ENCODE measurements at regions not wholly inside any gene's neighbourhood (a gene's known extent, or its start where the extent isn't known, plus 50 kb on each side); places are given as distances from the start of the nearest gene placed in this dataset.
"Not testable (repeated sequence)": the region's sequence is repeated elsewhere in the genome, so short reads cannot be mapped to it uniquely, and the experiment has no call there.

DNA sequence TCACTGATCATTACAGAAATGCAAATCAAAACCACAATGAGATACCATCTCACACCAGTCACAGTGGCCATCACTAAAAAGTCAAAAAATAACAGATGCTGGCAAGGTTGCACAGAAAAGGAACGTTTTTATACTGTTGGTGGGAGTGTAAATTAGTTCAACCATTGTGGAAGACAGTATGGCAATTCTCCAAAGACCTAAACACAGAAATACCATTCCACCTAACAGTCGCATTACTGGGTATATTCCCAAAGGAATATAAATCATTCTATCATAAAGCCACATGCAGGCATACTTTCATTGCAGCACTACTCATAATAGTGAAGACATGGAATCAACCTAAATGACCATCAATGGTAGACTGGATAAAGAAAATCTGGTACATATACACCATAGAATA is 83.2 kb upstream of the ARID5B start:
- H3K4me1 ChIP-seq (ENCODE audit: control insufficient read depth in 2 of 2, insufficient read depth in 2 of 2, low read length in 2 of 2); DNase-seq; H3K27ac Mint-ChIP-seq; CTCF ChIA-PET; H3K4me3 Mint-ChIP-seq; H3K9me3 ChIP-seq (ENCODE audit: control insufficient read depth in 2 of 3, low read length in 3 of 3); H3K27me3 ChIP-seq (ENCODE audit: control insufficient read depth in 2 of 2, insufficient read depth in 2 of 2, low read length in 2 of 2); H3K4me1 Mint-ChIP-seq; H3K27ac ChIP-seq (ENCODE audit: low read depth, low read length); H3K4me3 ChIP-seq (ENCODE audit: low read length); ATAC-seq; H3K36me3 Mint-ChIP-seq; H3K36me3 ChIP-seq (ENCODE audit: control insufficient read depth in 2 of 3, insufficient read depth in 3 of 3, low read length in 3 of 3); H3K27me3 Mint-ChIP-seq; H3K9me3 Mint-ChIP-seq: not testable (repeated sequence)
- intact Hi-C loops (cut with micrococcal nuclease) = loop anchor here in 1 of 2 donors (5.0 kb wide), 1 partner anchor 1001 kb away; no protein-coding TSS in a partner anchor
- POLR2A ChIA-PET = interaction anchor here (1.6 kb wide), 1 partner anchor 67 kb away, joined by 3 read pairs; no protein-coding TSS in a partner anchor

DNA sequence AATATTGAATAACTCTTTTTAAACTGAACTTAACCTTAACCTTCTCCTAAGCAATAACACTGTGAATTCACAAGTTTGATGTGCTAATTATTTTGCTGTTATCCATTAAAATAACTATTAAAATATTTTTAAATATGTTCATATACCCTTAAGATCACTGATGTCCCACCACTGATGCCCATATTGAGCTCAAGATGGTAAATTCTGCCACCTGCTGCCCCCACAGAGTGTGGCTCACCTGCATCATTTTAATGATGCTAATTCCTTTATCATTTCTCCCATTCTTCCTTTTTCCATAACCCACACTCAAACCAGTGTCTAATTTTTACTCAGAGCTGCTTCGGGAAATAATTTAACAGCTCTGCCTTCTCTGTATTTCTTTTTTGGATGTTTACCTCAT is 82.3 kb upstream of the ARID5B start:
- no peak for DNase-seq
- Histone ChIP-seq H3K4me1 (ENCODE audit: control insufficient read depth in 2 of 2, insufficient read depth in 2 of 2, low read length in 2 of 2) (no peaks in the 10 kb centered on the region), H3K27me3 (ENCODE audit: control insufficient read depth in 2 of 2, insufficient read depth in 2 of 2, low read length in 2 of 2) (no peaks in the 10 kb centered on the region), H3K4me3 (ENCODE audit: low read length) (no peak overlapping the region), H3K36me3 (ENCODE audit: control insufficient read depth in 2 of 3, insufficient read depth in 3 of 3, low read length in 3 of 3) (no peaks in the 10 kb centered on the region), H3K9me3 (ENCODE audit: control insufficient read depth in 2 of 3, low read length in 3 of 3) (no peaks in the 10 kb centered on the region), H3K27ac (ENCODE audit: low read depth, low read length) (no peak overlapping the region)
- ChIA-PET CTCF (interaction anchor here (0.6 to 1.5 kb wide), 3 partner anchors 68 to 70 kb away, joined by 3 to 8 read pairs (median 4); no protein-coding TSS in a partner anchor), POLR2A (interaction anchor here (1.6 kb wide), 1 partner anchor 68 kb away, joined by 3 read pairs; no protein-coding TSS in a partner anchor)
- Mint-ChIP-seq H3K9me3 (peaks cover 0 to 2% (median 0%) of the 10 kb centered on the region in 11 donors), H3K27me3 (no peaks in the 10 kb centered on the region), H3K4me3 (no peak overlapping the region), H3K36me3 (peaks cover 0 to 2% (median 0%) of the 10 kb centered on the region in 5 donors), H3K4me1 (no peaks in the 10 kb centered on the region), H3K27ac (no peak overlapping the region)
- ATAC-seq = no peak
- intact Hi-C loops (cut with micrococcal nuclease) = loop anchor here in 1 of 2 donors (1.0 to 5.0 kb wide), 2 partner anchors 68 to 1002 kb away; no protein-coding TSS in a partner anchor

GRCh38 chr10:61821153-61821552 is 80.3 kb upstream of the ARID5B start:
- Mint-ChIP-seq H3K4me3 (no peak overlapping the region), H3K9me3 (peaks cover 0 to 2% (median 0%) of the 10 kb centered on the region in 11 donors), H3K36me3 (peaks cover 0 to 2% (median 0%) of the 10 kb centered on the region in 5 donors), H3K4me1 (peaks cover 0 to 2% (median 0%) of the 10 kb centered on the region in 7 donors), H3K27me3 (no peaks in the 10 kb centered on the region), H3K27ac (no peak overlapping the region)
- no peaks in the 10 kb centered on the region for H3K4me1 ChIP-seq (ENCODE audit: control insufficient read depth in 2 of 2, insufficient read depth in 2 of 2, low read length in 2 of 2)
- no peak overlapping the region for H3K27ac ChIP-seq (ENCODE audit: low read depth, low read length)
- no peaks in the 10 kb centered on the region for H3K27me3 ChIP-seq (ENCODE audit: control insufficient read depth in 2 of 2, insufficient read depth in 2 of 2, low read length in 2 of 2)
- CTCF ChIA-PET = no interaction called here
- ATAC-seq = no peak
- no peaks in the 10 kb centered on the region for H3K36me3 ChIP-seq (ENCODE audit: control insufficient read depth in 2 of 3, insufficient read depth in 3 of 3, low read length in 3 of 3)
- intact Hi-C loops (cut with micrococcal nuclease) = no loop called here
- POLR2A ChIA-PET = no interaction called here
- H3K4me3 ChIP-seq (ENCODE audit: low read length) = no peak overlapping the region
- no peak for DNase-seq
- H3K9me3 ChIP-seq (ENCODE audit: control insufficient read depth in 2 of 3, low read length in 3 of 3) = no peaks in the 10 kb centered on the region

- CTCF ChIA-PET = no interaction called here
- Mint-ChIP-seq H3K4me1 (peaks cover 0 to 2% (median 0%) of the 10 kb centered on the region in 7 donors), H3K27ac (no peak overlapping the region), H3K9me3 (peaks cover 0 to 2% (median 0%) of the 10 kb centered on the region in 11 donors), H3K36me3 (peaks cover 0 to 2% (median 0%) of the 10 kb centered on the region in 5 donors), H3K27me3 (no peaks in the 10 kb centered on the region), H3K4me3 (no peak overlapping the region)
- no peaks in the 10 kb centered on the region for H3K9me3 ChIP-seq (ENCODE audit: control insufficient read depth in 2 of 3, low read length in 3 of 3)
- intact Hi-C loops (cut with micrococcal nuclease) = no loop called here
- H3K4me1 ChIP-seq (ENCODE audit: control insufficient read depth in 2 of 2, insufficient read depth in 2 of 2, low read length in 2 of 2) = no peaks in the 10 kb centered on the region
- no peak overlapping the region for H3K27ac ChIP-seq (ENCODE audit: low read depth, low read length)
- H3K27me3 ChIP-seq (ENCODE audit: control insufficient read depth in 2 of 2, insufficient read depth in 2 of 2, low read length in 2 of 2) = no peaks in the 10 kb centered on the region
- POLR2A ChIA-PET = interaction anchor here (0.6 kb wide), 1 partner anchor 14 kb away, joined by 4 read pairs; no protein-coding TSS in a partner anchor
- H3K4me3 ChIP-seq (ENCODE audit: low read length) = no peak overlapping the region
- no peak for DNase-seq
- ATAC-seq = no peak
- H3K36me3 ChIP-seq (ENCODE audit: control insufficient read depth in 2 of 3, insufficient read depth in 3 of 3, low read length in 3 of 3) = no peaks in the 10 kb centered on the region
These were observed 79.8 kb upstream of the ARID5B start for GRCh38 chr10:61821693-61822092.

GRCh38 chr10:61822096-61822495 is 79.4 kb upstream of the ARID5B start:
- H3K4me1 ChIP-seq (ENCODE audit: control insufficient read depth in 2 of 2, insufficient read depth in 2 of 2, low read length in 2 of 2) = no peaks in the 10 kb centered on the region
- H3K4me3 ChIP-seq (ENCODE audit: low read length) = no peak overlapping the region
- DNase-seq (no peak), ATAC-seq (no peak)
- no peak overlapping the region for H3K27ac ChIP-seq (ENCODE audit: low read depth, low read length)
- H3K36me3 Mint-ChIP-seq = peaks cover 0 to 2% (median 0%) of the 10 kb centered on the region in 5 donors
- POLR2A ChIA-PET = interaction anchor here (0.6 kb wide), 1 partner anchor 14 kb away, joined by 4 read pairs; no protein-coding TSS in a partner anchor
- peaks cover 0 to 2% (median 0%) of the 10 kb centered on the region in 7 donors for H3K4me1 Mint-ChIP-seq
- H3K36me3 ChIP-seq (ENCODE audit: control insufficient read depth in 2 of 3, insufficient read depth in 3 of 3, low read length in 3 of 3) = no peaks in the 10 kb centered on the region
- intact Hi-C loops (cut with micrococcal nuclease) = no loop called here
- H3K9me3 Mint-ChIP-seq = peaks cover 0 to 2% (median 0%) of the 10 kb centered on the region in 11 donors
- no peak overlapping the region for H3K27ac Mint-ChIP-seq
- no peaks in the 10 kb centered on the region for H3K9me3 ChIP-seq (ENCODE audit: control insufficient read depth in 2 of 3, low read length in 3 of 3)
- H3K27me3 Mint-ChIP-seq = no peaks in the 10 kb centered on the region
- no peaks in the 10 kb centered on the region for H3K27me3 ChIP-seq (ENCODE audit: control insufficient read depth in 2 of 2, insufficient read depth in 2 of 2, low read length in 2 of 2)
- CTCF ChIA-PET = no interaction called here
- no peak overlapping the region for H3K4me3 Mint-ChIP-seq

DNA sequence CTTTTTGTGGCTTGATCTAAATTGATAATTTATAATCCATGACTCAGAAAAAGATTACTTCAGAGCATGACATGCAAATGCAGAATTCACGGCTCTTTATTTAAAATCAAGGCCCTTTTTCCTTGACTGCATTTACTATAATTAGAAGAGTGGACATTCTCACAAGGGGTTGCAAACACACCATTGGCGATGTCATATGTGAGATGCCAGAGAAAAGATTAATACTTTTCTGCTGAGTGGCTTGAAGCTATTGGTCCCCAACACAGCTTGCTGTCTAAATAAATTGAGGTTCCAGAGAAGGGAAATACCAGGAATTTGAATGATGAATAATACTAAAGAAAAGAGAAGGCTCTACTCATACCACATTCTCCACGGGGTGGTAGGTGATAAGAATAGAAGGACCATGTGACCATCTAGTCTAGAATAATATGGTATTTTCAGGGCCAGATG is 78.7 kb upstream of the ARID5B start:
- peaks cover 0 to 2% (median 0%) of the 10 kb centered on the region in 11 donors for H3K9me3 Mint-ChIP-seq
- ChIA-PET CTCF (no interaction called here), POLR2A (no interaction called here)
- Histone ChIP-seq H3K27me3 (ENCODE audit: control insufficient read depth in 2 of 2, insufficient read depth in 2 of 2, low read length in 2 of 2) (no peaks in the 10 kb centered on the region), H3K9me3 (ENCODE audit: control insufficient read depth in 2 of 3, low read length in 3 of 3) (no peaks in the 10 kb centered on the region), H3K27ac (ENCODE audit: low read depth, low read length) (no peak overlapping the region), H3K4me3 (ENCODE audit: low read length) (no peak overlapping the region), H3K36me3 (ENCODE audit: control insufficient read depth in 2 of 3, insufficient read depth in 3 of 3, low read length in 3 of 3) (no peaks in the 10 kb centered on the region), H3K4me1 (ENCODE audit: control insufficient read depth in 2 of 2, insufficient read depth in 2 of 2, low read length in 2 of 2) (no peaks in the 10 kb centered on the region)
- H3K4me3 Mint-ChIP-seq = no peak overlapping the region
- ATAC-seq (no peak), DNase-seq (no peak)
- H3K27ac Mint-ChIP-seq = no peak overlapping the region
- H3K36me3 Mint-ChIP-seq = peaks cover 0 to 2% (median 0%) of the 10 kb centered on the region in 5 donors
- intact Hi-C loops (cut with micrococcal nuclease) = no loop called here
- H3K4me1 Mint-ChIP-seq = peaks cover 0 to 2% (median 0%) of the 10 kb centered on the region in 7 donors
- no peaks in the 10 kb centered on the region for H3K27me3 Mint-ChIP-seq

- Mint-ChIP-seq H3K27me3 (no peaks in the 10 kb centered on the region), H3K4me1 (peaks cover 0 to 2% (median 0%) of the 10 kb centered on the region in 7 donors), H3K36me3 (peaks cover 0 to 2% (median 0%) of the 10 kb centered on the region in 5 donors), H3K4me3 (no peak overlapping the region), H3K27ac (no peak overlapping the region), H3K9me3 (peaks cover 0 to 2% (median 0%) of the 10 kb centered on the region in 11 donors)
- H3K36me3 ChIP-seq (ENCODE audit: control insufficient read depth in 2 of 3, insufficient read depth in 3 of 3, low read length in 3 of 3) = no peaks in the 10 kb centered on the region
- no peak overlapping the region for H3K4me3 ChIP-seq (ENCODE audit: low read length)
- no peaks in the 10 kb centered on the region for H3K4me1 ChIP-seq (ENCODE audit: control insufficient read depth in 2 of 2, insufficient read depth in 2 of 2, low read length in 2 of 2)
- ChIA-PET POLR2A (no interaction called here), CTCF (no interaction called here)
- no peak for DNase-seq
- H3K9me3 ChIP-seq (ENCODE audit: control insufficient read depth in 2 of 3, low read length in 3 of 3) = no peaks in the 10 kb centered on the region
- H3K27ac ChIP-seq (ENCODE audit: low read depth, low read length) = no peak overlapping the region
- no peak for ATAC-seq
- intact Hi-C loops (cut with micrococcal nuclease) = no loop called here
- H3K27me3 ChIP-seq (ENCODE audit: control insufficient read depth in 2 of 2, insufficient read depth in 2 of 2, low read length in 2 of 2) = no peaks in the 10 kb centered on the region
These were observed 76.5 kb upstream of the ARID5B start for GRCh38 chr10:61825001-61825400.

Data from naive thymus-derived CD4-positive, alpha-beta T cell (primary cell).